HG03571 (cell line): ENCODE measurements at regions not wholly inside any gene's neighbourhood (a gene's known extent, or its start where the extent isn't known, plus 50 kb on each side); places are given as distances from the start of the nearest gene placed in this dataset.
"Not testable (repeated sequence)": the region's sequence is repeated elsewhere in the genome, so short reads cannot be mapped to it uniquely, and the experiment has no call there.

Source experiments
- ATAC-seq: cut with Tn5 transposase; IDR thresholded peaks from one replicate; pipeline ENCODE4 v1.9.1; 2021; ENCODE audit not compliant: unreplicated experiment

- ATAC-seq = no peak
These were observed 264.7 kb upstream of the ZRANB2 start for GRCh38 chr1:71345491-71345890.

DNA sequence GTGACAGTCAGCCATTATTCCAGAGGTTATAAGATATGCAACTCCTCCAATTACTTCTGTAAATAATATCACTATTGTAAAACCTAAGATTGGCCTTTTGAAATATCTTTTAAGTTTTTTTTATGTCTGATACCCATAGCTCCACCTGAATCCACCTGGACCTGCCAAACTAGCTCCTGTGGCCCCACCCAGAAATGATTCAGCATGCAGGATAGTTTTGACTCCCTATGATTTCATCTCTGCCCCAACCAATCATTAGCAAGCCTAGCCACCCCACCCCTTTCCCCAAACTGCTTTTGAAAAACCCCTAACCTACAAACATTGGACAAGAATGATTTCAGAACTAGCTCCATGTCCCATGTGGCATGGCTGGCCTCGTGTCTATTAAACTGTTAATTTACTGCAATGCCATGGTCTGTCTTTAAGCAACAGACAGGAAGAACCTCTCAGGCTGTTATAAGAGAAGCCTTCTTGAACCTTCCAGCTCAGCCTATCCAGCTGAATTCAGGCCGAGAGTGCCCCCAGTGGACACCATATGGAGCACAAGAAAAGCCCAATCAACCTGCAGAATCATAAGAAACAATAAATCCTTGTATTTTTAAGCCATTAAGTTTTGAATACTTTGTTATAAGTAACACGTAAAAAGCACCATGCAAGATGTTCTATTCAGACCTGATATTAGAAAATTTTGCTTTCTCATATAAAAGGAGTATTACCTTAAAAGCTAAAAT is 263.0 kb upstream of the ZRANB2 start:
- ATAC-seq = no peak

- no peak for ATAC-seq
These were observed 258.4 kb upstream of the ZRANB2 start for GRCh38 chr1:71339238-71339637.

GRCh38 chr1:71330991-71331390 is 250.2 kb upstream of the ZRANB2 start:
- no peak for ATAC-seq

GRCh38 chr1:71324671-71325267 is 243.9 kb upstream of the ZRANB2 start:
- ATAC-seq = no peak

DNA sequence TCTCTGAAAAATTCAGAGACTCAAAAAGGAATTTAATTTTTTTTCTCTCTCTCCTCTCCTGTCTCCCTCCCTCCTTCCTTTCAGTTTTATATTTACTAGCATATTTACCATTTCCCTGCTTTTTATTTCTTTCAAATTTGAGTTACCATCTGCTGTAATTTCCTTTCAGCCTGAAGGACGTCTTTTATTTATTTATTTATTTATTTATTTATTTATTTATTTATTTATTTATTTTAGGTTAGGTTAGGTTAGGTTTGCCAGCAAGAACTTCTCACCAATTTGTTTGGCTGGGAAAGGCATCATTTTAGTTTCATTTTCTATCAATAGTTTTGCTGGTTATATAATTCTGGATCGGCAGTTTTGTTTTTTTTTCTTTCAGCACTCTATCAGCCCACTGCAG is 231.7 kb upstream of the ZRANB2 start:
- no peak for ATAC-seq

- no peak for ATAC-seq
These were observed 230.5 kb upstream of the ZRANB2 start for GRCh38 chr1:71311376-71311775.

- no peak for ATAC-seq
These were observed 226.6 kb upstream of the ZRANB2 start for GRCh38 chr1:71307451-71307850.

- ATAC-seq = no peak
These were observed 223.3 kb upstream of the ZRANB2 start for GRCh38 chr1:71304125-71304524.

DNA sequence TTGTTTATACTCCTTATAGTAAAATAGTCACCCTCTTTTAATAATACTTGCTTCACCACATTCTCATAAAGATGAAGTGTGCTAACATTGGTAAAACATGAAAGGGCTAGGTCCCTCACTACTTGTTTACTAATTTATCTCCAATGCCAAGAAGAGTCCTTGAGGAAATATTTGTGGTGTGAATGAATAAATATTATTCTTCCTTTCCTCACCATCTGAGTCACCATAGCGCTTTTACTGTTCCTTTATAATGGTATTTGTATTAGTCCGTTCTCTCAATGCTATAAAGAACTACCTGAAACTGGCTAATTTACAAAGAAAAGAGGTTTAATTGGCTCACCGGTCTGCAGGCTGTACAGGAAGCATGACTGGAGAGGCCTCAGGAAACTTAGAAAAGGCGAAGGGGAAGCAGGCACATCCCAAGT is 222.8 kb upstream of the ZRANB2 start:
- no peak for ATAC-seq

DNA sequence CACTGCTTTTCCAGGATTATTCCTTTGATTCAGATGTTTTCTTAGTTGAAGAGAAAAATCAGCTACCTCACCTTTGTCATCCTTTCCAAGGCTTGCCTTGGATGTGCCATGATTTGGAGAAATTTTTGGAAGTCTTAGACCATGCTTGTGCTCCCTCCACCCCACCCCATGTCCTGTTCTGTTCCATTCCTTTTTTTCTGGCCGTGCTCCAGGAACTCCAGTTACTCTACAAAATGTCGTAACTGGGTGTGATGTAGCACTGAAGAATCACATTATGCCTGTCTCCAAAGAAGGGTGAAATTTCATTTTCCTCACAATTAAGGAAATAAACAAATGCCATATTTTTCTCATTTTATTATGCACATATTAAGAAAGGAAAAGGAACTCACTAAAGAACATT is 217.8 kb upstream of the ZRANB2 start:
- ATAC-seq = no peak

GRCh38 chr1:71296551-71297134 is 215.8 kb upstream of the ZRANB2 start:
- no peak for ATAC-seq

DNA sequence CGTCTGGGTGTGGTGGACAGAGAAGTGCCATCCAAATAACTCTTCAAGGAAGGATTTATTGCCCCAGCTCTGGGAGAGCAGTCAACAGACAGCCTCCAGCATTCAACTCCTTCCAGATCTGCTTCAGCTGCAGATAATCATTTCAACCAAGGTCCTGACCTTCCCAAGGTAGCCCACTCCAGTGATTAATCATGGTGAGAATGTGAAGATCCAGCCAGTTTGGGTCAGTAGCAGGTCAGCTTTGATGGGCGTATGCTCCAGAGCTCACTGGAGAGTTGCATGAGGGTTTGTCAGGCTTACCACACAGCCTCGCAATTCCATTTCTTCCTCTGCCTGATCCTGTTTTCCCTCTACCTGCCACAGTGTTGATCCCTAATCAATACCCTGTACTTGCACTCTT is 214.5 kb upstream of the ZRANB2 start:
- no peak for ATAC-seq

DNA sequence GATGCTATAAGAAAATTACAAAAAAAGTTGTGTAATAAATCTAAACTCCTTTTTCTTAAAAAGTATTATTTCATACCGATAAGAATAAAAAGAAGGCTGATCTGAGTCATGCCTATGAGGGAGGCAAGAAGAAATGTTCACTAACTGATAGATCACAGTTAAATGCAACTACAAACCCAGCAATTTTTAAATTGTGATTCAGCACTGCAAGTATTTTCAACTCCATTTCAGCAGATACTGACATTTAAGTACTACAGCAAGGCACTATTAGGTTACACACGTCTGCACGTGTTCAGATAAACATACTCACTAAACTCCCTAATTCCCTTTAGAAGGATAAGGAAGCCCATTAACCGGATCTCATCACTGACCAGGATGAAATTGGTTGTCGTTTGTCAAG is 213.3 kb upstream of the ZRANB2 start:
- no peak for ATAC-seq

DNA sequence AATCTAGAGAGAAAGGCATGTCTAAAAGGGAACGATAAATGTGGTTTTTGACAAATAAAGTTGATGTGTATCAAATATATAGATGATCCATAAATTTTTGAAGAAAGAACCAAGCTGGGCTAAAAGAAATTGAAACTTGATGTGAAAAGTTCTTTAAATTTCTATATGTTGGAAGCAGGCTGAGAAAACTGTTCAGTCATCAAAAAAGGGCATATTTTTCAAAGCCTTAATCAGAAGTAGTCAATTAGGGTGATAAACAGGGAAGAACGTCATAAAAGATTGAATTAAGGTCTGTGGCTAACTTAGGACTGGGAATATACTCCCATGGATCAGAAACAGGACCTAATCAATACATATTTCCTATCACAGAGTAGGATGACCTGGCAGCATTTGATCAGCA is 211.4 kb upstream of the ZRANB2 start:
- no peak for ATAC-seq

GRCh38 chr1:71290506-71291237 is 209.8 kb upstream of the ZRANB2 start:
- not testable (repeated sequence) for ATAC-seq

GRCh38 chr1:71285529-71285928 is 204.7 kb upstream of the ZRANB2 start:
- no peak for ATAC-seq

DNA sequence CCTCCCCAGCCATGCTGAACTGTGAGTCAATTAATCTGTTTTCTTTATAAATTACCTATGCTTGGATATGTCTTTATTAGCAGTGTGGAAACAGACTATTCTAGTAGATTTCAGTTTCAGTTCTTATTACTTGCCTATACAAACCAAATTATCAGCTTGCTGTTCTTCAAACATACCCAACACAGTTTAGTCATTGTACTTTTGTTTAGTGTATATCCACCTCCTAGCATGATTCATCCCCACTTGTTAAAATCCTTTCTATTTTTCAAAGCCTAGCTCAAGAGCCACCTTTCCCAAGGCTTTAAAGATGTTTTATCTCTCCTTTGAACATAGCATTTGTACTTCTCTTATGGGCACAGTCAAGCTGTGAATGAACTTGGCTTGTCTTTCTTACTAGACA is 195.6 kb upstream of the ZRANB2 start:
- no peak for ATAC-seq

GRCh38 chr1:71273334-71273733 is 192.5 kb upstream of the ZRANB2 start:
- ATAC-seq = no peak

DNA sequence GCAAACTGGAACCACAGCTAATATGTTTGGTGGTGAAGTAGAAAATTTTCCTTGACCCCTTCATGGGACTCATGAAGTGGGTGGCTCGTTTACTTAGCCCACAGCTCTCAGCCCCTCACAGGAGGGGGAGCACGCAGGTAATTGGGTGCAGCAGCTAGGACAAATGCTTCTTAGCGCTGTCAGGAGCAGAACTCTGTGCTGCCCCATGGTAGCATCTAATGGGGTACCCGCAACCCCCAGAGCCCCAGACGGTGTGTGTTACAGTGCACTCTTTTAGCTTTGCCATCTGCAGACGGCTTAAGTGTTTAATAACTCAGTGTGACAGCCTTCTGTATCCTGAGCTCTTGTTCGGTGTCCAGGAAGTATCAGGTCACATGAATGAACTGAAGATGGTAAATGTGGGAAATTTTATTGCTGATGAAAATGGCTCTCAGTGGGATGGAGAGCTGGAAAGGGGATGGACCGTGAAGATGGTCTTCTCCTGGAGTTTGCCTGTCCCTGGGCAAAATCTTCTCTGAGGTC is 189.6 kb upstream of the ZRANB2 start:
- no peak for ATAC-seq

DNA sequence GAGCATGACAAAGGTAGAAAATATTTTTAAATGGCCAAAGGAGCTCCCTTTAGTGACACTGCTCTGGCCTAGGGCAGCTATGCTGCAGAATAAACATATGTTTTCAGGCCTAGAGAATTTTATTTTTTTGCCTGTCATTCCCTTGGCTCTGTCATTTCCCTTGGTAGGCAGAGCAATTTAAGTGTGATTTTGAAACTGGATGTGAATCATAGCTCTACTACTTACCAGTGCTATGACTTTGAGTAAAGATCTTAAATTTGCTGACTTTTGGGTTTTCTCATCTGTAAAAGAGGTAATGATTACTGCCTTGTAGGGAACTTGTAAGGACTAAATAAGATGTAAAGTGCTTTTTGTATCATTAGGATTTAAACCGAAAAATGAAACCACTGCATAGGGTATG is 189.0 kb upstream of the ZRANB2 start:
- no peak for ATAC-seq

- ATAC-seq = no peak
These were observed 188.3 kb upstream of the ZRANB2 start for GRCh38 chr1:71269179-71269578.
